A673 (cell line): ENCODE measurements at regions not wholly inside any gene's neighbourhood (a gene's known extent, or its start where the extent isn't known, plus 50 kb on each side); places are given as distances from the start of the nearest gene placed in this dataset.

ENCODE experiments used
- CTCF ChIP-seq: fragments of 300-800, 200-600 bp; sonication (generic); conservative IDR thresholded peaks from 2 replicates; pipeline ENCODE4 v1.5.1; 2017; ENCODE audit warnings: low read depth, mild to moderate bottlenecking, antibody characterized with exemption, low read length, moderate library complexity, mixed read lengths
- EZH2 ChIP-seq: fragments of 200-600 bp; sonication (generic); IDR thresholded peaks from 2 replicates; pipeline ENCODE4 v1.6.1; 2017; ENCODE audit warnings: borderline replicate concordance, low read depth, mild to moderate bottlenecking, mixed read lengths, antibody characterized with exemption, low read length; ENCODE audit not compliant: poor library complexity, severe bottlenecking

GRCh38 chr7:49403844-49404243 is 369.6 kb upstream of the VWC2 start:
- TF ChIP-seq CTCF (no peak), EZH2 (no peak)
